ENCODE measurements at regions not wholly inside any gene's neighbourhood (a gene's known extent, or its start where the extent isn't known, plus 50 kb on each side); places are given as distances from the start of the nearest gene placed in this dataset.

DNA sequence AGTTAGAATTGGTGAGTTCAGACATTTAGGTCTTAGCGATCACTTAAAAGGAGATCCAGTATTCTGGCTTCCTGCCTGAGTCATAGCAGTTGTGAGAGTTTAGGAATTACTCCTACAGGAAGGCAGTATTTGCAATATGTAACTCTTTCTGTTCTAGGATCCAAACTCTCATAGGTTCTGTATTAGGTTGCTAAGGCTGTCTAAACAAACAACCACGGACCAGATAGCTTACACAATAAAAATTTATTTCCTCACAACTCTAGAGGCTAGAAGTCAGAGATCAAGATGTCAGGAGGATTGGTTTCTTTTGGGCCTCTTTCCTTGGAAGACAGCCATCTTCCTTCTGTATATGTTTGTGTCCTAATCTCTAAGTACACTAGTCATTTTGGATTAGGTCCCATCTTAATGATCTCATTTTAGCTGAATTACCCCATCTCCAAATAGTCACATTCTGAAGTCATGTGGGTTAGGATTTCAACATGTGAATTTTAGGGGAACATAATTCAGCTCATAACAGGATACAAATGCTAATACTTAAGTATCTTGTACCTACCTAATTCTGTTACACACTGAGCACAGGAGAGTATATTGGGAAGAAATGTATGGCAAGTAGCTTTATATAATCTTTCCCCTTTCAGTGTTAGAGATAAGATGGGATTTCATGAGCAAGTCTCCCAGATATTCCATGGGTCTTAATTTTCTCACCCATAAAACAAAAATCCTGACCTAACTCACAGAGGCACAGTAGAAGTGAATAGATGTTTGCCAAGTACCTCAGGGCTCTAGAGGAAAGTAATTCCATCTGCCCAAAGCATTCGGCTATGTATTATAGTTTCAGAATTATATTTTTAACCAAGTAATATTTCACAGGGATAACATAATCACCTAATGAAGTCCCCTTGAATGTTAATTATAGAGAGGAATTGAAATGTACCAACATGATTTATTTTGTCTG lies 144.4 kb downstream of the PTBP2 start:
- peak; percentile 100 for DNase-seq (ENCODE audit: low read depth in 2 of 2)
- H3K4me3 ChIP-seq (replicated peaks in 1 of 2; ENCODE audit: low read depth in 2 of 2, low read length in 2 of 2), result no peak overlapping the region
- TF ChIP-seq, protein P1, sequence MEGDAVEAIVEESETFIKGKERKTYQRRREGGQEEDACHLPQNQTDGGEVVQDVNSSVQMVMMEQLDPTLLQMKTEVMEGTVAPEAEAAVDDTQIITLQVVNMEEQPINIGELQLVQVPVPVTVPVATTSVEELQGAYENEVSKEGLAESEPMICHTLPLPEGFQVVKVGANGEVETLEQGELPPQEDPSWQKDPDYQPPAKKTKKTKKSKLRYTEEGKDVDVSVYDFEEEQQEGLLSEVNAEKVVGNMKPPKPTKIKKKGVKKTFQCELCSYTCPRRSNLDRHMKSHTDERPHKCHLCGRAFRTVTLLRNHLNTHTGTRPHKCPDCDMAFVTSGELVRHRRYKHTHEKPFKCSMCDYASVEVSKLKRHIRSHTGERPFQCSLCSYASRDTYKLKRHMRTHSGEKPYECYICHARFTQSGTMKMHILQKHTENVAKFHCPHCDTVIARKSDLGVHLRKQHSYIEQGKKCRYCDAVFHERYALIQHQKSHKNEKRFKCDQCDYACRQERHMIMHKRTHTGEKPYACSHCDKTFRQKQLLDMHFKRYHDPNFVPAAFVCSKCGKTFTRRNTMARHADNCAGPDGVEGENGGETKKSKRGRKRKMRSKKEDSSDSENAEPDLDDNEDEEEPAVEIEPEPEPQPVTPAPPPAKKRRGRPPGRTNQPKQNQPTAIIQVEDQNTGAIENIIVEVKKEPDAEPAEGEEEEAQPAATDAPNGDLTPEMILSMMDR (IDR thresholded peaks at IDR 0.05; ENCODE audit: low read depth, low read length), result no peak

DNA sequence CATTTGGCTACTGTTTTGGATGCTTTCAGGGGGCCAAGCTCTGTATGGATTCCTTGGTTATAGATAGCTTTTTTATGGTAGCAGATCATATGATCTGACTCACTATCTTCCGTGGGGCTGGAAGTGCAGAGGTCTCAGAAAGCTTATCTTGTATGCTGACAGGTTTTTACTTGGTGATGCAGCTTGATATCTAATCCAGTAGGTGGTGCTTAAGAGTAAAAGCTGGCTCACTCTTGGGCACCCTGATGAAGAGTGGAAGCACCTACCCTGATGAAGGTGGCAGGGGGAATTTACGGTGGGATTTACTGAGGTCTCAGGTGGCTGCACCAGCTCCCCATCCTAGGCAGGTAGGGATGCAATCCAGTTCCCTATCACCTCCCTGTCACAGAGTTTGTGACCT lies 151.2 kb downstream of the PTBP2 start:
- no peak for DNase-seq (ENCODE audit: low read depth in 2 of 2)
- TF ChIP-seq, protein P1 (IDR thresholded peaks at IDR 0.05; ENCODE audit: low read depth, low read length), result no peak
- no peak overlapping the region for H3K4me3 ChIP-seq (replicated peaks in 1 of 2; ENCODE audit: low read depth in 2 of 2, low read length in 2 of 2)

DNA sequence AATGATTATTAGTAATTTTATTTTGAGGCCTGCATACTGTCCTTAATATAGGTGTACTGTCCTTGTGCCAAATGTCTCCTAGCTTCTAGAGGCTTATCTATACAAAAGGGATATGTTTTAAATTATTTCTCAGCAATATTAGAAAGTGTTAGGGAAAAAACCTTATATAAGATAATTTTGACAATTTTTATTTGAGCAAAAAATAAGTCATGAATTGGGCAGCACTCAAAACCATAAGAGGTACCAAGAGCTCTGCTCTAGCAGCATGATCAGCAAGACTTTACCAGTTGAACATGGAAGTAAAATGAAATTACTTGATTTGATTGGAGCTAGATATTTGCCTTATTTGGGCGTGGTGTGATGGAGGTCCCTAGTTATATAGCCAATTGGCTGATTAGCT lies 157.1 kb downstream of the PTBP2 start:
- TF ChIP-seq, protein P1 (IDR thresholded peaks at IDR 0.05; ENCODE audit: low read depth, low read length), result no peak

DNA sequence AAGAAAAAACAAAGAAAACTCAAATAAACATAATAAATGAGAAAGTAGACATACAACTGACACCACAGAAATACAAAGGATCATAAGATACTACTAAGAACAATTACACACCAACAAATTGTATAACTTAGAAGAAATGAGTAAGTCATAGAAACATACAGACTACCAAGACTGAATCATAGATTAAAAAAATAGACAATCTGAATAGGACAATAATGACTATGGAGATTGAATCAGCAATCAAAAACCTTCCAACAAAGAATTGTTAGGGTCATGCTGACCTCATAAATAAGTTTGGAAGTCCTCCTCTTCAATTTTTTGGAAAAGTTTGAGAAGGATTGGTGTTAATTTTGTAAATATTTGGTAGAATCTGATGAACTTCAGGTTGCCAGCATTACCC lies 159.0 kb downstream of the PTBP2 start:
- peak in 1 of 2 donors; percentile 65 for DNase-seq (ENCODE audit: low read depth in 2 of 2)
- TF ChIP-seq, protein P1 (IDR thresholded peaks at IDR 0.05; ENCODE audit: low read depth, low read length), result no peak
- no peak overlapping the region for H3K4me3 ChIP-seq (replicated peaks in 1 of 2; ENCODE audit: low read depth in 2 of 2, low read length in 2 of 2)

More for the DNA sequence above, 157.1 kb downstream of the PTBP2 start:
- H3K4me3 ChIP-seq (replicated peaks in 1 of 2; ENCODE audit: low read depth in 2 of 2, low read length in 2 of 2), result no peak overlapping the region
- DNase-seq (ENCODE audit: low read depth in 2 of 2), result no peak

DNA sequence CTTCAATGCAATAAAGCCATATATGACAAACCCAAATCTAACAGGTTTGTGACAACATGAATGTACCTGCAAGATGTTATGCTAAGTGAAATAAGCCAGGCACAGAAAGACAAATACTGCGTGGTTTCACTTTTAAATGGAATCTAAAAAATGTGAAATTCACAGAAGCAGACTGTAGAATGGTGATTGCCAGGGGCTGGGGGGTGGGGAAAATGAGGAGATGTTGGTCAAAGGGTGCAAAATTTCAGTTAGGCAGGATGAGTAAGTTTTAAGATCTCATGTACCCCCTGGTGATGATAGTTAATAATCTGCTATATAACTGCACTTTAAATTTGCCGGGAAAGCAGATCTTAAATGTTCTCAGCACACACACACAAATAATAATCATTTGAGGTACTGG lies 160.5 kb downstream of the PTBP2 start:
- TF ChIP-seq, protein P1 (IDR thresholded peaks at IDR 0.05; ENCODE audit: low read depth, low read length), result no peak
- peak in 1 of 2 donors; percentile 16 for DNase-seq (ENCODE audit: low read depth in 2 of 2)
- no peak overlapping the region for H3K4me3 ChIP-seq (replicated peaks in 1 of 2; ENCODE audit: low read depth in 2 of 2, low read length in 2 of 2)

DNA sequence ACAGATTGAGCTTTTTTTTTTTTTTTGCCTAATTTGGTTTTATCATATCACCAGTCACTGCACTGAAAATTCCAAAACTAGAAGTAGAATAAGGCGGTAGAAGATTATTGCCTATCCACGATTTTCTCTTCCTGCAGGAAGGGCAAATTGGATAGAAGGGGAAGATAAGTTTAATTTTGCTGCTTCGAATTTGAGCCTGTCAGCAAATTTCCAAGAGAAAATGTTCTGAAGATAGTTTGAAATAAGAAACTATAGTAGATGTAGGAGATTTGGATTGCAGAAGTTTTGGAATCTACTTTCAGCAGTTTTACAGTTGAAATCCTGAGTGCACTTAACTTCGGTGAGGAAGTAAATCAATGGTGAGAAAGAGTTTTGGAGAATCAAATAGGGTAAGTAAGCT lies 164.9 kb downstream of the PTBP2 start:
- no peak for DNase-seq (ENCODE audit: low read depth in 2 of 2)
- TF ChIP-seq, protein P1 (IDR thresholded peaks at IDR 0.05; ENCODE audit: low read depth, low read length), result no peak
- H3K4me3 ChIP-seq (replicated peaks in 1 of 2; ENCODE audit: low read depth in 2 of 2, low read length in 2 of 2), result no peak overlapping the region

All from cardiac fibroblast (primary cell).